MCF 10A (cell line): ENCODE measurements at regions not wholly inside any gene's neighbourhood (a gene's known extent, or its start where the extent isn't known, plus 50 kb on each side); places are given as distances from the start of the nearest gene placed in this dataset.

ENCODE experiments used
- BruUV-seq: library from RNA; stranded (reverse); fragments of 400-500 nt; replicated peaks from 2 replicates; lab custom pipeline; 2021; lab: Mats Ljungman, UMichigan
- CTCF ChIA-PET: fragments of 300-600 bp; sonication (Branson Sonifier 250); formaldehyde crosslinking; extraction: SDS; loops from one replicate; lab custom pipeline; 2021; ENCODE audit warnings: antibody characterized with exemption, inconsistent platforms; lab: Yijun Ruan, JAX
- POLR2A ChIA-PET: fragments of 300-600, 350-650 bp; sonication (Branson Sonifier 250); formaldehyde crosslinking; extraction: SDS; loops from one replicate; lab custom pipeline; 2020; ENCODE audit warnings: antibody characterized with exemption, inconsistent platforms; lab: Yijun Ruan, JAX
- DNase-seq: peaks from one replicate; pipeline ENCODE4 v3.0.0-alpha.2; 2018; ENCODE audit not compliant: unreplicated experiment
- H3K27ac Mint-ChIP-seq: one replicate; pipeline ENCODE4 v1.8.0; 2022; ENCODE audit warnings: mild to moderate bottlenecking, low read depth, mixed read lengths; ENCODE audit not compliant: unreplicated experiment
- H3K27me3 Mint-ChIP-seq: one replicate; pipeline ENCODE4 v1.8.0; 2022; ENCODE audit warnings: mixed read lengths; ENCODE audit not compliant: insufficient read depth, unreplicated experiment
- H3K36me3 Mint-ChIP-seq: one replicate; pipeline ENCODE4 v1.8.0; 2022; ENCODE audit warnings: mild to moderate bottlenecking, moderate library complexity, mixed read lengths; ENCODE audit not compliant: insufficient read depth, unreplicated experiment
- H3K4me1 Mint-ChIP-seq: one replicate; pipeline ENCODE4 v1.8.0; 2022; ENCODE audit warnings: mixed read lengths; ENCODE audit not compliant: insufficient read depth, unreplicated experiment
- H3K4me3 Mint-ChIP-seq: one replicate; pipeline ENCODE4 v1.8.0; 2022; ENCODE audit warnings: mild to moderate bottlenecking, moderate library complexity, mixed read lengths; ENCODE audit not compliant: unreplicated experiment
- H3K9me3 Mint-ChIP-seq: one replicate; pipeline ENCODE4 v1.8.0; 2022; ENCODE audit warnings: mixed read lengths; ENCODE audit not compliant: unreplicated experiment
- intact Hi-C: fragments of 100-400 bp; cut with micrococcal nuclease; formaldehyde crosslinking; loops from 2 replicates; pipeline ENCODE4 v1.14.1; 2022
- TF ChIP-seq, protein P1 (sequence below): fragments of 200-600 bp; IDR thresholded peaks from one replicate; pipeline ENCODE4 v1.8.0; 2022; ENCODE audit warnings: antibody characterized with exemption, mild to moderate bottlenecking; ENCODE audit not compliant: unreplicated experiment

DNA sequence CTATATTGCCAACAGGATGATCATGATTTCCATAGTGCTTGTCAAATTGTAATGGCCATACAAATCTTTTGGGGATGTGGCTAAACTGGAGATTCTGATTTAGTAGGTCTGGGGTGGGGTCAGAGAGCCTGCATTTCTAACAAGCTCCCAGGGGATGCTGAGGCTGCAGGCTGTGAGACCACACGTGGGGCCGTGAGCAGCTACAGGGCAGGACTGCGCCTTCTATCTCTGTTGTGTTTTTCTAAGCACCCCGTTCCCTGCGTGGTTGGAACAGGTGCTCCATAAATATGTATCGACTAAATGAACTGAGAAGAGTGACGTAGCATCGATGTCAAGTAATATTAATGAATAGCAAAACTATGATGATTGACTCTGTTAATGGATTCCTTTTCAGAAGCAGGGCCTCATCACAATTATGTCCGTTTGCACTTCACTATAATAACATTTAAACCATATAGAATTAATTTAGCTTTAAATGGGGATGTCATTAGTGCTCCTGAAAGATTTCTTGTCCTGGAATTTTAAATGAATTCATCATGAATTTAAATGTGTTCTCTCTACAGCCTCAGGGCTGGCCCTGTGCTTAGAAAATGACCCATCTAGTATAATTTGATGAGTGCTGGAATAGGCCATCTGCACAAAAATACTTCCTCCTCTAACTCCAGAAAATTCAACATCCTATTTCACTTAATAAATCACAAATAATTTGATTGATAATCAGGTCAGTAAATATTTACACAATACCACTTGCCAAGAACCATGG is 51.7 kb upstream of the SIAH3 start:
- POLR2A ChIA-PET, result no interaction called here
- intact Hi-C loops, result no loop called here
- CTCF ChIA-PET, result interaction anchor here (0.8 to 1.0 kb wide), 2 partner anchors 24 to 95 kb away, joined by 4 read pairs; no protein-coding TSS in a partner anchor
- H3K9me3 Mint-ChIP-seq, result no peaks in the 10 kb centered on the region
- H3K27me3 Mint-ChIP-seq, result peaks cover 68% of the 10 kb centered on the region
- H3K36me3 Mint-ChIP-seq, result no peaks in the 10 kb centered on the region
- no peaks in the 10 kb centered on the region for H3K4me1 Mint-ChIP-seq
- no peak overlapping the region for H3K27ac Mint-ChIP-seq
- no peak overlapping the region for H3K4me3 Mint-ChIP-seq
- no TSS peak for BruUV-seq
- no peak for DNase-seq
- TF ChIP-seq, protein P1, sequence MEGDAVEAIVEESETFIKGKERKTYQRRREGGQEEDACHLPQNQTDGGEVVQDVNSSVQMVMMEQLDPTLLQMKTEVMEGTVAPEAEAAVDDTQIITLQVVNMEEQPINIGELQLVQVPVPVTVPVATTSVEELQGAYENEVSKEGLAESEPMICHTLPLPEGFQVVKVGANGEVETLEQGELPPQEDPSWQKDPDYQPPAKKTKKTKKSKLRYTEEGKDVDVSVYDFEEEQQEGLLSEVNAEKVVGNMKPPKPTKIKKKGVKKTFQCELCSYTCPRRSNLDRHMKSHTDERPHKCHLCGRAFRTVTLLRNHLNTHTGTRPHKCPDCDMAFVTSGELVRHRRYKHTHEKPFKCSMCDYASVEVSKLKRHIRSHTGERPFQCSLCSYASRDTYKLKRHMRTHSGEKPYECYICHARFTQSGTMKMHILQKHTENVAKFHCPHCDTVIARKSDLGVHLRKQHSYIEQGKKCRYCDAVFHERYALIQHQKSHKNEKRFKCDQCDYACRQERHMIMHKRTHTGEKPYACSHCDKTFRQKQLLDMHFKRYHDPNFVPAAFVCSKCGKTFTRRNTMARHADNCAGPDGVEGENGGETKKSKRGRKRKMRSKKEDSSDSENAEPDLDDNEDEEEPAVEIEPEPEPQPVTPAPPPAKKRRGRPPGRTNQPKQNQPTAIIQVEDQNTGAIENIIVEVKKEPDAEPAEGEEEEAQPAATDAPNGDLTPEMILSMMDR, result no peak
